GM23338 (cell line): ENCODE measurements at regions not wholly inside any gene's neighbourhood (a gene's known extent, or its start where the extent isn't known, plus 50 kb on each side); places are given as distances from the start of the nearest gene placed in this dataset.

ENCODE experiments used
- CREB1 ChIP-seq: fragments of 250-450 bp; sonication (Bioruptor Pico); IDR thresholded peaks from 2 replicates; pipeline ENCODE4 v1.5.0; 2020; ENCODE audit warnings: low read depth, mild to moderate bottlenecking, moderate library complexity
- EZH2 ChIP-seq: fragments of 200-600 bp; sonication (generic); IDR thresholded peaks from one replicate; pipeline ENCODE4 v1.8.0; 2017; ENCODE audit warnings: antibody characterized with exemption, mild to moderate bottlenecking, low read depth; ENCODE audit not compliant: unreplicated experiment
- EZH2phosphoT487 ChIP-seq: fragments of 200-600 bp; sonication (generic); IDR thresholded peaks from one replicate; pipeline ENCODE4 v1.8.1; 2018; ENCODE audit warnings: antibody characterized with exemption; ENCODE audit not compliant: unreplicated experiment
- NANOG ChIP-seq: IDR thresholded peaks from 2 replicates; pipeline ENCODE4 v1.6.1; 2016; ENCODE audit warnings: antibody characterized with exemption, borderline replicate concordance
- POLR2AphosphoS5 ChIP-seq: IDR thresholded peaks from 2 replicates; pipeline ENCODE4 v1.6.1; 2016; ENCODE audit warnings: antibody characterized with exemption, low read depth
- TF ChIP-seq, protein P1 (sequence below), 2 experiments: fragments of 200-600 bp in 1 of 2; sonication (generic) in 1 of 2; conservative IDR thresholded peaks; 2 replicates each; pipeline versions ENCODE4 v1.5.1 to v1.6.1; 2016 to 2017; ENCODE audit warnings: antibody characterized with exemption in 2 of 2, low read depth in 2 of 2, mild to moderate bottlenecking in 2 of 2, moderate library complexity in 1 of 2
- TF ChIP-seq, protein P2 (sequence below): IDR thresholded peaks from one replicate; pipeline ENCODE4 v1.6.1; 2018; ENCODE audit warnings: antibody characterized with exemption; ENCODE audit not compliant: unreplicated experiment

DNA sequence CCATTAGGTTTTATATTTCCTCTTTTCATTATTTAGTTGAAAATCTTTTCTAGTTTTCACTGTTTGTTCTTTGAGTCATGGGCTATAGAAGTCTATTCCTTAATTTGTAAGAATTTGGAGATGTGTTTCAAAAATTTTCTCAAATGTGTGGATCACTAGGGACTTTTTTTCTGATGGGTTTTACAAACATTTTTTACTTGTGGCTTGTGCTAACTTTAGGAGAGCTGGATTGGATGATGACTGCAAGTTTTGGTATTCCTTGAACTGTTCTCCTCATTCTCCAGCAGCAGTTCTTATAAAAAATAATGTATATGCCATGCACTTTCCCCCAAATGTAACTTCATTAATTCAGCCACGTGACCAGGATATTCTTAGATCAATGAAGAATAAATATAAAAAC, 94.7 kb upstream of the CWC22 start:
- TF ChIP-seq EZH2phosphoT487, result no peak
- no peak for TF ChIP-seq EZH2
- TF ChIP-seq, protein P1, sequence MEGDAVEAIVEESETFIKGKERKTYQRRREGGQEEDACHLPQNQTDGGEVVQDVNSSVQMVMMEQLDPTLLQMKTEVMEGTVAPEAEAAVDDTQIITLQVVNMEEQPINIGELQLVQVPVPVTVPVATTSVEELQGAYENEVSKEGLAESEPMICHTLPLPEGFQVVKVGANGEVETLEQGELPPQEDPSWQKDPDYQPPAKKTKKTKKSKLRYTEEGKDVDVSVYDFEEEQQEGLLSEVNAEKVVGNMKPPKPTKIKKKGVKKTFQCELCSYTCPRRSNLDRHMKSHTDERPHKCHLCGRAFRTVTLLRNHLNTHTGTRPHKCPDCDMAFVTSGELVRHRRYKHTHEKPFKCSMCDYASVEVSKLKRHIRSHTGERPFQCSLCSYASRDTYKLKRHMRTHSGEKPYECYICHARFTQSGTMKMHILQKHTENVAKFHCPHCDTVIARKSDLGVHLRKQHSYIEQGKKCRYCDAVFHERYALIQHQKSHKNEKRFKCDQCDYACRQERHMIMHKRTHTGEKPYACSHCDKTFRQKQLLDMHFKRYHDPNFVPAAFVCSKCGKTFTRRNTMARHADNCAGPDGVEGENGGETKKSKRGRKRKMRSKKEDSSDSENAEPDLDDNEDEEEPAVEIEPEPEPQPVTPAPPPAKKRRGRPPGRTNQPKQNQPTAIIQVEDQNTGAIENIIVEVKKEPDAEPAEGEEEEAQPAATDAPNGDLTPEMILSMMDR (conservative IDR thresholded peaks at IDR 0.05; ENCODE audit: low read depth in 2 of 2), result no peak
- TF ChIP-seq NANOG, result no peak
- no peak for TF ChIP-seq POLR2AphosphoS5
- TF ChIP-seq, protein P2, sequence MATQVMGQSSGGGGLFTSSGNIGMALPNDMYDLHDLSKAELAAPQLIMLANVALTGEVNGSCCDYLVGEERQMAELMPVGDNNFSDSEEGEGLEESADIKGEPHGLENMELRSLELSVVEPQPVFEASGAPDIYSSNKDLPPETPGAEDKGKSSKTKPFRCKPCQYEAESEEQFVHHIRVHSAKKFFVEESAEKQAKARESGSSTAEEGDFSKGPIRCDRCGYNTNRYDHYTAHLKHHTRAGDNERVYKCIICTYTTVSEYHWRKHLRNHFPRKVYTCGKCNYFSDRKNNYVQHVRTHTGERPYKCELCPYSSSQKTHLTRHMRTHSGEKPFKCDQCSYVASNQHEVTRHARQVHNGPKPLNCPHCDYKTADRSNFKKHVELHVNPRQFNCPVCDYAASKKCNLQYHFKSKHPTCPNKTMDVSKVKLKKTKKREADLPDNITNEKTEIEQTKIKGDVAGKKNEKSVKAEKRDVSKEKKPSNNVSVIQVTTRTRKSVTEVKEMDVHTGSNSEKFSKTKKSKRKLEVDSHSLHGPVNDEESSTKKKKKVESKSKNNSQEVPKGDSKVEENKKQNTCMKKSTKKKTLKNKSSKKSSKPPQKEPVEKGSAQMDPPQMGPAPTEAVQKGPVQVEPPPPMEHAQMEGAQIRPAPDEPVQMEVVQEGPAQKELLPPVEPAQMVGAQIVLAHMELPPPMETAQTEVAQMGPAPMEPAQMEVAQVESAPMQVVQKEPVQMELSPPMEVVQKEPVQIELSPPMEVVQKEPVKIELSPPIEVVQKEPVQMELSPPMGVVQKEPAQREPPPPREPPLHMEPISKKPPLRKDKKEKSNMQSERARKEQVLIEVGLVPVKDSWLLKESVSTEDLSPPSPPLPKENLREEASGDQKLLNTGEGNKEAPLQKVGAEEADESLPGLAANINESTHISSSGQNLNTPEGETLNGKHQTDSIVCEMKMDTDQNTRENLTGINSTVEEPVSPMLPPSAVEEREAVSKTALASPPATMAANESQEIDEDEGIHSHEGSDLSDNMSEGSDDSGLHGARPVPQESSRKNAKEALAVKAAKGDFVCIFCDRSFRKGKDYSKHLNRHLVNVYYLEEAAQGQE, result no peak
- no peak for TF ChIP-seq CREB1 (CRISPR knock-in tag)
